DOHH2 (cell line): ENCODE measurements at regions not wholly inside any gene's neighbourhood (a gene's known extent, or its start where the extent isn't known, plus 50 kb on each side); places are given as distances from the start of the nearest gene placed in this dataset.

ENCODE experiments used
- CTCF ChIP-seq: fragments of 200-600 bp; sonication (generic); IDR thresholded peaks from one replicate; pipeline ENCODE4 v1.5.1; 2014; ENCODE audit warnings: antibody characterized with exemption, mild to moderate bottlenecking, low read depth, low read length; ENCODE audit not compliant: poor library complexity, severe bottlenecking
- EZH2phosphoT487 ChIP-seq: fragments of 200-600 bp; sonication (generic); IDR thresholded peaks from 2 replicates; pipeline ENCODE4 v1.6.1; 2017; ENCODE audit warnings: borderline replicate concordance, mild to moderate bottlenecking, antibody characterized with exemption, low read length, moderate library complexity, mixed read lengths

GRCh38 chr2:125756431-125756830 is 899.5 kb upstream of the GYPC start:
- TF ChIP-seq CTCF (no peak), EZH2phosphoT487 (no peak)
